GM10266 (cell line): ENCODE measurements at regions not wholly inside any gene's neighbourhood (a gene's known extent, or its start where the extent isn't known, plus 50 kb on each side); places are given as distances from the start of the nearest gene placed in this dataset.

ENCODE experiments used
- DNase-seq: peaks from one replicate; pipeline ENCODE4 v3.0.0; 2012; ENCODE audit errors: extremely low spot score
- CTCF ChIP-seq: IDR thresholded peaks from 2 replicates; pipeline ENCODE4 v1.5.1; 2012; ENCODE audit warnings: mild to moderate bottlenecking, low read depth; ENCODE audit not compliant: control insufficient read depth, insufficient read depth; ENCODE audit errors: missing control alignments

GRCh38 chr3:98259-98654 is 98.3 kb upstream of the CHL1 start:
- TF ChIP-seq CTCF = no peak
- DNase-seq = no peak

- no peak for DNase-seq
Measured at GRCh38 chr3:99506-99905, 97.1 kb upstream of the CHL1 start.

GRCh38 chr3:102484-102883 is 94.1 kb upstream of the CHL1 start:
- no peak for TF ChIP-seq CTCF
- DNase-seq = no peak

More at GRCh38 chr3:99506-99905, 97.1 kb upstream of the CHL1 start:
- no peak for TF ChIP-seq CTCF

GRCh38 chr3:103991-104390 is 92.6 kb upstream of the CHL1 start:
- no peak for TF ChIP-seq CTCF
- no peak for DNase-seq

GRCh38 chr3:105585-105984 is 91.0 kb upstream of the CHL1 start:
- TF ChIP-seq CTCF = no peak
- DNase-seq = no peak

- no peak for TF ChIP-seq CTCF
- no peak for DNase-seq
Measured at GRCh38 chr3:106619-107018, 89.9 kb upstream of the CHL1 start.

GRCh38 chr3:111143-112069 is 85.2 kb upstream of the CHL1 start:
- TF ChIP-seq CTCF = no peak

More at GRCh38 chr3:111143-112069, 85.2 kb upstream of the CHL1 start:
- no peak for DNase-seq
